PFSK-1 (cell line): ENCODE measurements at regions not wholly inside any gene's neighbourhood (a gene's known extent, or its start where the extent isn't known, plus 50 kb on each side); places are given as distances from the start of the nearest gene placed in this dataset.

ENCODE experiments used
- FOXP2 ChIP-seq: optimal IDR thresholded peaks from 2 replicates; pipeline ENCODE3; 2011; ENCODE audit warnings: borderline replicate concordance, control low read depth, inconsistent platforms; ENCODE audit not compliant: insufficient read depth; ENCODE audit errors: extremely low read length, extremely low read depth
- POLR2AphosphoS5 ChIP-seq: IDR thresholded peaks from 2 replicates; pipeline ENCODE4 v1.6.1; 2012; ENCODE audit warnings: low read depth, mild to moderate bottlenecking, control low read depth, low read length, moderate library complexity
- REST ChIP-seq, 2 experiments: IDR thresholded peaks; 2 replicates each; pipeline versions ENCODE4 v1.6.1 to v1.8.0; 2011 to 2012; ENCODE audit warnings: low read depth in 2 of 2, low read length in 2 of 2, control low read depth in 1 of 2, inconsistent platforms in 1 of 2, mild to moderate bottlenecking in 1 of 2, moderate library complexity in 1 of 2; ENCODE audit not compliant: insufficient read depth in 1 of 2
- SIN3A ChIP-seq: IDR thresholded peaks from 2 replicates; pipeline ENCODE4 v1.6.1; 2012; ENCODE audit warnings: mild to moderate bottlenecking, low read length, moderate library complexity, borderline replicate concordance; ENCODE audit not compliant: insufficient read depth
- TAF1 ChIP-seq: IDR thresholded peaks from 2 replicates; pipeline ENCODE4 v1.6.1; 2012; ENCODE audit warnings: low read length, control low read depth, borderline replicate concordance; ENCODE audit not compliant: insufficient read depth

- TF ChIP-seq POLR2AphosphoS5: no peak
- TF ChIP-seq SIN3A: no peak
- TF ChIP-seq REST (IDR thresholded peaks at IDR 0.05; ENCODE audit: insufficient read depth in 1 of 2, low read depth in 2 of 2, low read length in 2 of 2): no peak
- no peak for TF ChIP-seq FOXP2
- no peak for TF ChIP-seq TAF1
Measured at GRCh38 chr10:29765330-29765729, 130.6 kb upstream of the SVIL start.

GRCh38 chr10:29763396-29763795, 128.6 kb upstream of the SVIL start:
- no peak for TF ChIP-seq FOXP2
- TF ChIP-seq TAF1: no peak
- TF ChIP-seq POLR2AphosphoS5: no peak
- no peak for TF ChIP-seq REST (IDR thresholded peaks at IDR 0.05; ENCODE audit: insufficient read depth in 1 of 2, low read depth in 2 of 2, low read length in 2 of 2)
- no peak for TF ChIP-seq SIN3A

- TF ChIP-seq FOXP2: no peak
- TF ChIP-seq TAF1: no peak
- no peak for TF ChIP-seq SIN3A
- no peak for TF ChIP-seq POLR2AphosphoS5
- no peak for TF ChIP-seq REST (IDR thresholded peaks at IDR 0.05; ENCODE audit: insufficient read depth in 1 of 2, low read depth in 2 of 2, low read length in 2 of 2)
Measured at GRCh38 chr10:29761916-29762315, 127.1 kb upstream of the SVIL start.

GRCh38 chr10:29760138-29760900, 125.5 kb upstream of the SVIL start:
- no peak for TF ChIP-seq REST (IDR thresholded peaks at IDR 0.05; ENCODE audit: insufficient read depth in 1 of 2, low read depth in 2 of 2, low read length in 2 of 2)
- no peak for TF ChIP-seq SIN3A
